Gastrocnemius medialis (tissue), 4 donors: ENCODE measurements at regions not wholly inside any gene's neighbourhood (a gene's known extent, or its start where the extent isn't known, plus 50 kb on each side); places are given as distances from the start of the nearest gene placed in this dataset.

ENCODE experiments used
- ATAC-seq, 2 donors: fragments of 150-250 bp; one replicate each; pipeline ENCODE4 v1.9.1; 2016
- DNase-seq, 2 donors: peaks; one replicate each; pipeline ENCODE4 v3.0.0-alpha.2; 2019
- H3K27ac ChIP-seq, 4 donors: fragments of 200-600 bp; sonication (generic); 1 replicate in 1 of 4; 2 replicates in 3 of 4; pipeline ENCODE4 v1.5.1; 2016 to 2018; ENCODE audit warnings: mild to moderate bottlenecking in 2 of 4, moderate library complexity in 1 of 4
- H3K27me3 ChIP-seq, 3 donors: fragments of 200-600 bp; sonication (generic) in 2 of 3; 1 replicate in 1 of 3; 2 replicates in 2 of 3; pipeline versions ENCODE4 v1.5.1 to v1.6.0; 2016 to 2019; ENCODE audit warnings: mild to moderate bottlenecking in 1 of 3, moderate library complexity in 1 of 3
- H3K36me3 ChIP-seq, 2 donors: fragments of 200-600 bp; sonication (generic) in 1 of 2; one replicate each; pipeline ENCODE4 v1.5.1; 2017 to 2018
- H3K4me1 ChIP-seq, 2 donors: fragments of 200-600 bp; sonication (generic) in 1 of 2; one replicate each; pipeline ENCODE4 v1.5.1; 2016 to 2017; ENCODE audit warnings: mild to moderate bottlenecking in 2 of 2
- H3K4me3 ChIP-seq, 4 donors: fragments of 200-600 bp; sonication (generic) in 3 of 4; 1 replicate in 1 of 4; 2 replicates in 3 of 4; pipeline ENCODE4 v1.5.1; 2016 to 2019; ENCODE audit warnings: mild to moderate bottlenecking in 2 of 4
- H3K9me3 ChIP-seq, 3 donors: fragments of 200-600 bp; sonication (generic) in 2 of 3; 1 replicate in 1 of 3; 2 replicates in 2 of 3; pipeline ENCODE4 v1.5.1; 2016 to 2019
- CTCF ChIP-seq, 5 experiments: fragments of 450-650 bp in 3 of 5; fragments of 200-600 bp in 2 of 5; sonication (generic) in 2 of 5; IDR thresholded peaks in 4 of 5; conservative IDR thresholded peaks in 1 of 5; 1 replicate in 4 of 5; 2 replicates in 1 of 5; pipeline ENCODE4 v1.5.1; 2016 to 2019; ENCODE audit warnings: antibody characterized with exemption in 5 of 5, mild to moderate bottlenecking in 3 of 5, moderate library complexity in 3 of 5
- POLR2A ChIP-seq, 2 donors: fragments of 450-650 bp; IDR thresholded peaks; one replicate each; pipeline ENCODE4 v1.6.1; 2017; ENCODE audit warnings: antibody characterized with exemption in 2 of 2, mild to moderate bottlenecking in 2 of 2, moderate library complexity in 2 of 2
- in situ Hi-C, 4 donors: fragments of 200-750 bp; cut with MboI; loops; one replicate each; pipeline versions ENCODE4 v1.15.0 to v1.8.0; 2017; ENCODE audit warnings: low sequenced_read_pairs in 4 of 4
- intact Hi-C: fragments of 100-400 bp; cut with DNase I; formaldehyde crosslinking; loops from one replicate; pipeline ENCODE4 v1.15.1; 2023; ENCODE audit warnings: low total_unique reads

GRCh38 chr10:1928606-1929005, 191.3 kb upstream of the ADARB2 start:
- TF ChIP-seq CTCF (IDR thresholded peaks at IDR 0.05 in 4 of 5, conservative IDR thresholded peaks at IDR 0.05 in 1 of 5) (no peak), POLR2A (IDR thresholded peaks at IDR 0.05) (no peak)
- ATAC-seq = no peak
- Histone ChIP-seq H3K4me1 (no peaks in the 10 kb centered on the region), H3K27me3 (no peaks in the 10 kb centered on the region), H3K36me3 (no peaks in the 10 kb centered on the region), H3K9me3 (no peaks in the 10 kb centered on the region), H3K27ac (no peak overlapping the region), H3K4me3 (no peak overlapping the region)
- intact Hi-C loops = no loop called here
- in situ Hi-C loops = no loop called here
- no peak for DNase-seq

- Histone ChIP-seq H3K4me3 (no peak overlapping the region), H3K27me3 (no peaks in the 10 kb centered on the region), H3K9me3 (no peaks in the 10 kb centered on the region), H3K27ac (no peak overlapping the region), H3K4me1 (no peaks in the 10 kb centered on the region), H3K36me3 (no peaks in the 10 kb centered on the region)
- DNase-seq = no peak
- intact Hi-C loops (no loop called here), in situ Hi-C loops (no loop called here)
- TF ChIP-seq CTCF (IDR thresholded peaks at IDR 0.05 in 4 of 5, conservative IDR thresholded peaks at IDR 0.05 in 1 of 5) (no peak), POLR2A (IDR thresholded peaks at IDR 0.05) (no peak)
- no peak for ATAC-seq
Measured at GRCh38 chr10:1923998-1924397, 186.7 kb upstream of the ADARB2 start.

GRCh38 chr10:1923586-1923985, 186.3 kb upstream of the ADARB2 start:
- DNase-seq = no peak
- no peak for TF ChIP-seq POLR2A (IDR thresholded peaks at IDR 0.05)
- no peak for TF ChIP-seq CTCF (IDR thresholded peaks at IDR 0.05 in 4 of 5, conservative IDR thresholded peaks at IDR 0.05 in 1 of 5)
- in situ Hi-C loops = no loop called here
- Histone ChIP-seq H3K27ac (no peak overlapping the region), H3K4me1 (no peaks in the 10 kb centered on the region), H3K36me3 (no peaks in the 10 kb centered on the region), H3K27me3 (no peaks in the 10 kb centered on the region), H3K9me3 (no peaks in the 10 kb centered on the region), H3K4me3 (no peak overlapping the region)
- intact Hi-C loops = no loop called here
- ATAC-seq = no peak

- Histone ChIP-seq H3K36me3 (no peaks in the 10 kb centered on the region), H3K4me3 (no peak overlapping the region), H3K27me3 (no peaks in the 10 kb centered on the region), H3K9me3 (no peaks in the 10 kb centered on the region), H3K4me1 (no peaks in the 10 kb centered on the region), H3K27ac (no peak overlapping the region)
- intact Hi-C loops (no loop called here), in situ Hi-C loops (no loop called here)
- DNase-seq (no peak), ATAC-seq (no peak)
- TF ChIP-seq POLR2A (IDR thresholded peaks at IDR 0.05) = no peak
- no peak for TF ChIP-seq CTCF (IDR thresholded peaks at IDR 0.05 in 4 of 5, conservative IDR thresholded peaks at IDR 0.05 in 1 of 5)
Measured at GRCh38 chr10:1920941-1921340, 183.6 kb upstream of the ADARB2 start.

- ATAC-seq = no peak
- Histone ChIP-seq H3K4me3 (no peak overlapping the region), H3K9me3 (no peaks in the 10 kb centered on the region), H3K27me3 (no peaks in the 10 kb centered on the region), H3K27ac (no peak overlapping the region), H3K36me3 (no peaks in the 10 kb centered on the region), H3K4me1 (no peaks in the 10 kb centered on the region)
- intact Hi-C loops (no loop called here), in situ Hi-C loops (no loop called here)
- no peak for TF ChIP-seq POLR2A (IDR thresholded peaks at IDR 0.05)
- no peak for TF ChIP-seq CTCF (IDR thresholded peaks at IDR 0.05 in 4 of 5, conservative IDR thresholded peaks at IDR 0.05 in 1 of 5)
- DNase-seq = no peak
Measured at GRCh38 chr10:1920127-1920526, 182.8 kb upstream of the ADARB2 start.
